IMR-90 (cell line): ENCODE measurements at regions not wholly inside any gene's neighbourhood (a gene's known extent, or its start where the extent isn't known, plus 50 kb on each side); places are given as distances from the start of the nearest gene placed in this dataset.

ENCODE experiments used
- ATAC-seq: fragments of 200-7000 bp; cut with Tn5 transposase; 2 replicates; pipeline ENCODE4 v1.9.1; 2020; ENCODE audit warnings: low read depth, mild to moderate bottlenecking, moderate library complexity
- BruUV-seq: library from RNA; stranded (reverse); fragments of 400-500 nt; replicated peaks from 2 replicates; lab custom pipeline; 2021; lab: Mats Ljungman, UMichigan
- CTCF ChIA-PET: fragments of 300-600 bp; formaldehyde crosslinking; extraction: SDS; loops from one replicate; lab custom pipeline; 2021; ENCODE audit warnings: antibody characterized with exemption; lab: Yijun Ruan, JAX
- POLR2A ChIA-PET: fragments of 300-600 bp; sonication (Branson Sonifier 250); formaldehyde crosslinking; loops from one replicate; lab custom pipeline; 2022; ENCODE audit warnings: antibody characterized with exemption; ENCODE audit not compliant: unreplicated experiment; lab: Charles Lee
- DNase-seq: peaks from one replicate; pipeline ENCODE4 v3.0.0; 2013
- H2AFZ ChIP-seq: replicated peaks from 2 replicates; pipeline ENCODE3; 2013; ENCODE audit warnings: low read length, mild to moderate bottlenecking; ENCODE audit not compliant: poor library complexity
- H2AK5ac ChIP-seq: 2 replicates; pipeline ENCODE4 v1.6.1; 2013; ENCODE audit warnings: low read depth, low read length, inconsistent platforms
- H2AK9ac ChIP-seq: replicated peaks from 2 replicates; pipeline ENCODE3; 2013; ENCODE audit warnings: mild to moderate bottlenecking, low read depth, low read length, moderate library complexity; ENCODE audit not compliant: poor library complexity
- H2BK120ac ChIP-seq: 2 replicates; pipeline ENCODE4 v1.6.1; 2013; ENCODE audit warnings: low read depth, low read length, inconsistent platforms
- H2BK15ac ChIP-seq: 3 replicates; pipeline ENCODE4 v1.6.1; 2013; ENCODE audit warnings: low read depth, low read length, inconsistent platforms
- H2BK20ac ChIP-seq: 2 replicates; pipeline ENCODE4 v1.6.1; 2013; ENCODE audit warnings: low read depth, mild to moderate bottlenecking, inconsistent platforms, low read length, moderate library complexity
- H2BK5ac ChIP-seq: 2 replicates; pipeline ENCODE4 v1.6.1; 2013; ENCODE audit warnings: mild to moderate bottlenecking, low read depth, low read length, inconsistent platforms; ENCODE audit not compliant: poor library complexity, severe bottlenecking
- H3K14ac ChIP-seq: replicated peaks from 2 replicates; pipeline ENCODE4 v1.6.1; 2013; ENCODE audit warnings: low read depth, low read length, inconsistent platforms
- H3K18ac ChIP-seq: 2 replicates; pipeline ENCODE4 v1.6.1; 2013; ENCODE audit warnings: low read depth, low read length, control low read depth
- H3K23ac ChIP-seq: 2 replicates; pipeline ENCODE4 v1.6.1; 2013; ENCODE audit warnings: low read depth, low read length, inconsistent platforms
- H3K27ac ChIP-seq: 2 replicates; pipeline ENCODE4 v1.5.1; 2013; ENCODE audit warnings: mild to moderate bottlenecking, control low read depth, low read length; ENCODE audit not compliant: insufficient read depth
- H3K27me3 ChIP-seq: 2 replicates; pipeline ENCODE4 v1.6.1; 2013; ENCODE audit warnings: low read length; ENCODE audit not compliant: control insufficient read depth, insufficient read depth
- H3K36me3 ChIP-seq: 2 replicates; pipeline ENCODE4 v1.6.1; 2013; ENCODE audit warnings: low read length, mixed read lengths; ENCODE audit not compliant: control insufficient read depth, insufficient read depth
- H3K4ac ChIP-seq: 2 replicates; pipeline ENCODE4 v1.6.1; 2013; ENCODE audit warnings: low read depth, low read length, inconsistent platforms
- H3K4me1 ChIP-seq: 2 replicates; pipeline ENCODE4 v1.6.1; 2013; ENCODE audit warnings: low read length, mixed read lengths; ENCODE audit not compliant: control insufficient read depth, insufficient read depth
- H3K4me2 ChIP-seq: 2 replicates; pipeline ENCODE4 v1.6.1; 2013; ENCODE audit warnings: low read depth, mild to moderate bottlenecking, control low read depth, low read length, moderate library complexity
- H3K4me3 ChIP-seq: 2 replicates; pipeline ENCODE4 v1.5.1; 2013; ENCODE audit warnings: low read depth, mild to moderate bottlenecking, control low read depth, low read length, moderate library complexity; ENCODE audit not compliant: insufficient read depth
- H3K56ac ChIP-seq: 2 replicates; pipeline ENCODE4 v1.6.1; 2013; ENCODE audit warnings: low read length, inconsistent platforms; ENCODE audit not compliant: insufficient read depth; ENCODE audit errors: extremely low read depth
- H3K79me1 ChIP-seq, 2 experiments: 2 replicates each; pipeline ENCODE4 v1.6.1; 2013; ENCODE audit warnings: low read length in 2 of 2, inconsistent platforms in 1 of 2, low read depth in 1 of 2
- H3K9ac ChIP-seq: 2 replicates; pipeline ENCODE4 v1.6.1; 2013; ENCODE audit warnings: low read depth, low read length, control low read depth
- H3K9me1 ChIP-seq: 2 replicates; pipeline ENCODE4 v1.6.1; 2013; ENCODE audit warnings: low read length, inconsistent platforms; ENCODE audit not compliant: insufficient read depth
- H3K9me3 ChIP-seq: 2 replicates; pipeline ENCODE4 v1.6.1; 2013; ENCODE audit warnings: low read length; ENCODE audit not compliant: control insufficient read depth, insufficient read depth
- H4K20me1 ChIP-seq: 2 replicates; pipeline ENCODE4 v1.6.1; 2013; ENCODE audit warnings: low read length, inconsistent platforms; ENCODE audit not compliant: insufficient read depth
- H4K5ac ChIP-seq: 2 replicates; pipeline ENCODE4 v1.6.1; 2013; ENCODE audit warnings: mild to moderate bottlenecking, low read depth, low read length, control low read depth
- H4K8ac ChIP-seq, 2 experiments: 2 replicates each; pipeline ENCODE4 v1.6.1; 2013; ENCODE audit warnings: low read depth in 2 of 2, low read length in 2 of 2, control low read depth in 1 of 2, inconsistent platforms in 1 of 2
- H4K91ac ChIP-seq: 2 replicates; pipeline ENCODE4 v1.6.1; 2013; ENCODE audit warnings: low read depth, low read length, inconsistent platforms; ENCODE audit not compliant: insufficient read depth
- MXI1 ChIP-seq: IDR thresholded peaks from 2 replicates; pipeline ENCODE4 v1.6.1; 2012; ENCODE audit warnings: low read depth, mild to moderate bottlenecking, low read length, moderate library complexity, borderline replicate concordance
- RAD21 ChIP-seq: IDR thresholded peaks from 2 replicates; pipeline ENCODE4 v1.6.1; 2012; ENCODE audit warnings: low read length, improper control_type of control experiment
- WGBS, 2 experiments: methylation state at CpG; one replicate each; pipeline versions ENCODE4 v1.1.5 to v1.1.7; 2013; ENCODE audit warnings: missing lambda C conversion rate in 2 of 2; ENCODE audit not compliant: insufficient read length in 1 of 2; ENCODE audit errors: extremely low coverage in 2 of 2; 5-methylcytosine and 5-hydroxymethylcytosine counted together
- dilution Hi-C: fragments of 300-500 bp; cut with HindIII; formaldehyde crosslinking; loops from one replicate; pipeline ENCODE4 v1.14.3; 2018; ENCODE audit warnings: low sequenced_read_pairs; ENCODE audit not compliant: unreplicated experiment
- in situ Hi-C: fragments of 300-500 bp; cut with MboI; formaldehyde crosslinking; loops from 3 replicates; pipeline ENCODE4 v1.14.3; 2019; ENCODE audit warnings: low sequenced_read_pairs, inconsistent platforms, mixed read lengths
- intact Hi-C: fragments of 100-400 bp; cut with micrococcal nuclease; formaldehyde crosslinking; loops from 2 replicates; pipeline ENCODE4 v1.10.0; 2022

GRCh38 chr10:4771554-4772201 is 54.3 kb upstream of the AKR1E2 start:
- H3K4me2 ChIP-seq = peak overlapping the region; percentile 80
- H4K20me1 ChIP-seq = no peaks in the 10 kb centered on the region
- peak overlapping the region; percentile 96 for H3K18ac ChIP-seq
- intact Hi-C loops (loop anchor here (2.0 to 5.0 kb wide), 3 partner anchors 37 to 1319 kb away; no protein-coding TSS in a partner anchor), in situ Hi-C loops (loop anchor here (10.0 to 25.0 kb wide), 3 partner anchors 509 to 987 kb away; partner anchors contain the start of gene KLF6), dilution Hi-C loops (no loop called here)
- peaks cover 4% of the 10 kb centered on the region for H3K9me1 ChIP-seq
- peak overlapping the region; percentile 92 for H2AK9ac ChIP-seq
- H2BK5ac ChIP-seq = peak overlapping the region; percentile 100
- peak overlapping the region; percentile 98 for H3K14ac ChIP-seq
- ChIA-PET CTCF (interaction anchor here (0.6 kb wide), 1 partner anchor 56 kb away, joined by 3 read pairs; no protein-coding TSS in a partner anchor), POLR2A (interaction anchor here (0.6 kb wide), 1 partner anchor 316 kb away, joined by 3 read pairs; no protein-coding TSS in a partner anchor)
- peak overlapping the region; percentile 99 for H3K56ac ChIP-seq
- no peak overlapping the region for H3K4me3 ChIP-seq
- BruUV-seq = TSS peak; percentile 77
- H2AFZ ChIP-seq = peak overlapping the region; percentile 49
- no peak for TF ChIP-seq MXI1
- TF ChIP-seq RAD21 = 0 out of 2 replicates have a peak, but pooled peaks have one; percentile 3
- peak overlapping the region; percentile 99 for H2BK20ac ChIP-seq
- peak overlapping the region; percentile 96 for H4K5ac ChIP-seq
- H4K8ac ChIP-seq = peak overlapping the region; percentile 93 to 98
- no peaks in the 10 kb centered on the region for H3K36me3 ChIP-seq
- H3K9me3 ChIP-seq = no peaks in the 10 kb centered on the region
- H3K4ac ChIP-seq = peak overlapping the region; percentile 99
- peak overlapping the region; percentile 99 for H2BK120ac ChIP-seq
- 43% methylated on average over 1 of the region's 5 CpGs; no CpG with 5 or more reads in 1 of the 2 experiments for WGBS, 2 experiments
- H3K27me3 ChIP-seq = no peaks in the 10 kb centered on the region
- DNase-seq (peak; percentile 85), ATAC-seq (peak; percentile 40)
- peaks cover 12% of the 10 kb centered on the region for H3K4me1 ChIP-seq
- H3K9ac ChIP-seq = peak overlapping the region; percentile 54
- H3K23ac ChIP-seq = peak overlapping the region; percentile 98
- H2BK15ac ChIP-seq = peak overlapping the region; percentile 71
- H2AK5ac ChIP-seq = peak overlapping the region; percentile 96
- H3K27ac ChIP-seq = peak overlapping the region; percentile 98
- H4K91ac ChIP-seq = peak overlapping the region; percentile 98
- H3K79me1 ChIP-seq = peaks cover 3 to 16% of the 10 kb centered on the region in 2 experiments; a peak in 3 of 4 replicates
